ENCODE measurements at regions not wholly inside any gene's neighbourhood (a gene's known extent, or its start where the extent isn't known, plus 50 kb on each side); places are given as distances from the start of the nearest gene placed in this dataset.

- H3K9me3 Mint-ChIP-seq, result no peaks in the 10 kb centered on the region
- no peaks in the 10 kb centered on the region for H3K4me1 Mint-ChIP-seq
- no peak overlapping the region for H3K4me3 Mint-ChIP-seq
- no peaks in the 10 kb centered on the region for H3K36me3 Mint-ChIP-seq
- ChIA-PET POLR2A (no interaction called here), CTCF (no interaction called here)
- ATAC-seq (no peak), DNase-seq (ENCODE audit: low spot score) (no peak)
- H3K27me3 Mint-ChIP-seq (ENCODE audit: low read depth), result no peaks in the 10 kb centered on the region
- no peak overlapping the region for H3K27ac Mint-ChIP-seq
- TF ChIP-seq GABPB1 (CRISPR knock-in tag; IDR thresholded peaks at IDR 0.05) (no peak), ATF1 (CRISPR knock-in tag; IDR thresholded peaks at IDR 0.05) (no peak), ZNF416 (CRISPR knock-in tag; IDR thresholded peaks at IDR 0.05) (no peak), ZBTB21 (CRISPR knock-in tag; IDR thresholded peaks at IDR 0.05; ENCODE audit: borderline replicate concordance) (no peak), RELA (CRISPR knock-in tag; IDR thresholded peaks at IDR 0.05; ENCODE audit: borderline replicate concordance) (no peak), CREM (CRISPR knock-in tag; IDR thresholded peaks at IDR 0.05) (no peak), ETV6 (CRISPR knock-in tag; IDR thresholded peaks at IDR 0.05) (no peak), KAT7 (CRISPR knock-in tag; IDR thresholded peaks at IDR 0.05; ENCODE audit: borderline replicate concordance) (no peak), CTCF (IDR thresholded peaks at IDR 0.05) (no peak), NR3C1 (CRISPR knock-in tag; conservative IDR thresholded peaks at IDR 0.05; ENCODE audit: low read depth) (no peak), MAX (CRISPR knock-in tag; IDR thresholded peaks at IDR 0.05) (no peak), ATF3 (CRISPR knock-in tag; conservative IDR thresholded peaks at IDR 0.05) (no peak), ZBTB43 (CRISPR knock-in tag; IDR thresholded peaks at IDR 0.05) (no peak), FOXJ3 (CRISPR knock-in tag; IDR thresholded peaks at IDR 0.05; ENCODE audit: borderline replicate concordance) (no peak), MLX (CRISPR knock-in tag; IDR thresholded peaks at IDR 0.05) (no peak), E2F5 (CRISPR knock-in tag; IDR thresholded peaks at IDR 0.05) (no peak)
These were observed 379.6 kb downstream of the SLITRK6 start for GRCh38 chr13:85419611-85420010.

GRCh38 chr13:85417807-85418206 lies 381.4 kb downstream of the SLITRK6 start:
- H3K36me3 Mint-ChIP-seq, result no peaks in the 10 kb centered on the region
- ChIA-PET CTCF (no interaction called here), POLR2A (no interaction called here)
- DNase-seq (ENCODE audit: low spot score), result no peak
- no peak overlapping the region for H3K4me3 Mint-ChIP-seq
- no peaks in the 10 kb centered on the region for H3K9me3 Mint-ChIP-seq
- no peak for ATAC-seq
- peaks cover 1% of the 10 kb centered on the region for H3K4me1 Mint-ChIP-seq
- no peaks in the 10 kb centered on the region for H3K27me3 Mint-ChIP-seq (ENCODE audit: low read depth)
- H3K27ac Mint-ChIP-seq, result no peak overlapping the region
- TF ChIP-seq ESRRA (CRISPR knock-in tag; IDR thresholded peaks at IDR 0.05; ENCODE audit: borderline replicate concordance) (no peak), SMAD3 (CRISPR knock-in tag; IDR thresholded peaks at IDR 0.05; ENCODE audit: borderline replicate concordance) (no peak), ATF2 (CRISPR knock-in tag; IDR thresholded peaks at IDR 0.05; ENCODE audit: borderline replicate concordance, low read depth) (no peak), ZBTB21 (CRISPR knock-in tag; IDR thresholded peaks at IDR 0.05; ENCODE audit: borderline replicate concordance) (no peak), FOXP1 (CRISPR knock-in tag; IDR thresholded peaks at IDR 0.05; ENCODE audit: borderline replicate concordance) (no peak), USF2 (CRISPR knock-in tag; IDR thresholded peaks at IDR 0.05) (no peak), NFYB (CRISPR knock-in tag; conservative IDR thresholded peaks at IDR 0.05; ENCODE audit: low read depth) (no peak), IRF2 (CRISPR knock-in tag; IDR thresholded peaks at IDR 0.05; ENCODE audit: borderline replicate concordance, low read depth) (no peak), FOXJ3 (CRISPR knock-in tag; IDR thresholded peaks at IDR 0.05; ENCODE audit: borderline replicate concordance) (no peak), PRRX2 (CRISPR knock-in tag; IDR thresholded peaks at IDR 0.05) (no peak), SOX15 (CRISPR knock-in tag; IDR thresholded peaks at IDR 0.05) (no peak), E2F5 (CRISPR knock-in tag; IDR thresholded peaks at IDR 0.05) (no peak)
